ENCODE measurements at regions not wholly inside any gene's neighbourhood (a gene's known extent, or its start where the extent isn't known, plus 50 kb on each side); places are given as distances from the start of the nearest gene placed in this dataset.
"Not testable (repeated sequence)": the region's sequence is repeated elsewhere in the genome, so short reads cannot be mapped to it uniquely, and the experiment has no call there.

GRCh38 chr13:81275666-81276258, 934.8 kb upstream of the SPRY2 start:
- no peak for DNase-seq (ENCODE audit: low read depth in 4 of 6, low spot score in 6 of 6)
- Histone ChIP-seq H3K9me3 (ENCODE audit: control insufficient read depth, insufficient read depth, low read length) (peaks cover 3% of the 10 kb centered on the region), H3K27me3 (ENCODE audit: control insufficient read depth, insufficient read depth, low read length) (no peaks in the 10 kb centered on the region), H3K4me1 (ENCODE audit: control insufficient read depth, insufficient read depth, low read length) (no peaks in the 10 kb centered on the region), H3K4me3 (ENCODE audit: low read depth, low read length) (no peak overlapping the region), H3K36me3 (ENCODE audit: control insufficient read depth, insufficient read depth, low read length) (no peaks in the 10 kb centered on the region), H3K27ac (ENCODE audit: low read depth, low read length) (no peak overlapping the region)
- 95% methylated on average over 2 of the region's 8 CpGs for WGBS (ENCODE audit: insufficient coverage)

- H3K4me1 ChIP-seq (ENCODE audit: control insufficient read depth, insufficient read depth, low read length): no peaks in the 10 kb centered on the region
- 100% methylated on average over 2 of the region's 2 CpGs for WGBS (ENCODE audit: insufficient coverage)
- no peak overlapping the region for H3K4me3 ChIP-seq (ENCODE audit: low read depth, low read length)
- no peaks in the 10 kb centered on the region for H3K9me3 ChIP-seq (ENCODE audit: control insufficient read depth, insufficient read depth, low read length)
- DNase-seq (ENCODE audit: low read depth in 4 of 6, low spot score in 6 of 6): no peak
- no peaks in the 10 kb centered on the region for H3K36me3 ChIP-seq (ENCODE audit: control insufficient read depth, insufficient read depth, low read length)
- no peaks in the 10 kb centered on the region for H3K27me3 ChIP-seq (ENCODE audit: control insufficient read depth, insufficient read depth, low read length)
- H3K27ac ChIP-seq (ENCODE audit: low read depth, low read length): no peak overlapping the region
Measured at GRCh38 chr13:81247711-81248110, 906.8 kb upstream of the SPRY2 start.

GRCh38 chr13:81246556-81246955, 905.6 kb upstream of the SPRY2 start:
- H3K9me3 ChIP-seq (ENCODE audit: control insufficient read depth, insufficient read depth, low read length): no peaks in the 10 kb centered on the region
- WGBS (ENCODE audit: insufficient coverage): 79% methylated on average over 4 of the region's 6 CpGs
- peak in 2 of 6 donors; percentile 54 to 86 for DNase-seq (ENCODE audit: low read depth in 4 of 6, low spot score in 6 of 6)
- no peak overlapping the region for H3K27ac ChIP-seq (ENCODE audit: low read depth, low read length)
- no peaks in the 10 kb centered on the region for H3K27me3 ChIP-seq (ENCODE audit: control insufficient read depth, insufficient read depth, low read length)
- no peak overlapping the region for H3K4me3 ChIP-seq (ENCODE audit: low read depth, low read length)
- H3K4me1 ChIP-seq (ENCODE audit: control insufficient read depth, insufficient read depth, low read length): no peaks in the 10 kb centered on the region
- no peaks in the 10 kb centered on the region for H3K36me3 ChIP-seq (ENCODE audit: control insufficient read depth, insufficient read depth, low read length)

DNA sequence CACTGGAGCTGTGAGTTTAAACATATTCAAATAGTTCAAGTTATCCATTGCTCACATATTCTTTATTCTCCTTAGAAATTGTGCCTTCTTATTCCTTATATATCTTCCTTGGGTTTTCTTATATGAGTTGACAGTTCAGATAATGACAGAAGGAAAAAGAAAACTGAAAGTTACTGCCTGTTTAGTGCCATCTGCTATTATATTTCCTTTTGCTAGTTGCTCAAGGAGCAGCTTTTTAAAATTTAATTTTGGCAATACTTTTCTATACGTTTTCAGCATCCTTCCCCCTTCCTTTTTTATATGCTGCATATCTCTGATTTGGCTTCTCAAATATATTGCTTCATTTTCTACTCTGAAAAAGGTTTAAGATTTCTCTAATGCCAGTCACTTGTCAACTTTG, 903.1 kb upstream of the SPRY2 start:
- no peak overlapping the region for H3K4me3 ChIP-seq (ENCODE audit: low read depth, low read length)
- no peaks in the 10 kb centered on the region for H3K4me1 ChIP-seq (ENCODE audit: control insufficient read depth, insufficient read depth, low read length)
- no peaks in the 10 kb centered on the region for H3K36me3 ChIP-seq (ENCODE audit: control insufficient read depth, insufficient read depth, low read length)
- no CpG with 5 or more reads among the region's 1 CpG for WGBS (ENCODE audit: insufficient coverage)
- H3K9me3 ChIP-seq (ENCODE audit: control insufficient read depth, insufficient read depth, low read length): no peaks in the 10 kb centered on the region
- H3K27me3 ChIP-seq (ENCODE audit: control insufficient read depth, insufficient read depth, low read length): no peaks in the 10 kb centered on the region
- peak in 1 of 6 donors; percentile 63 for DNase-seq (ENCODE audit: low read depth in 4 of 6, low spot score in 6 of 6)
- H3K27ac ChIP-seq (ENCODE audit: low read depth, low read length): no peak overlapping the region

DNA sequence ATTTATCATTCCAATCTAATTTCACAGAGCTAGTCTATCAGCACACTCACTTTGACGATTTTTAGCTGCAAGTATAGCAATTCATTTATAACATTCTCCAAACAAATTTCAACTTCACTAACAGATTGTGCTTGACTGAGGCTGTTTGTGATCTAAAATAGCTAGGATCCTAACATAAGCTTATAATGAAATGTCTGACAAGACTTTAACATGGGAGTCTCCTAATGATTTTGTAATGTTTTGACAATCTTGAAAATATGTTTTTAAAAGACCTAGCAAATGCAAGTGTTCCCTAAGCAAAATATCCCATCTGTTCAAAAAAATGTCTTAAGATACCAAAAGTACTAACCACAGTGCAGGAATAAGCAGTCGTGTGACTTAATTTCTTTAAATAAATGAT, 889.5 kb upstream of the SPRY2 start:
- WGBS (ENCODE audit: insufficient coverage): no CpG with 5 or more reads among the region's 2 CpGs
- no peaks in the 10 kb centered on the region for H3K4me1 ChIP-seq (ENCODE audit: control insufficient read depth, insufficient read depth, low read length)

GRCh38 chr13:81226830-81227229, 885.9 kb upstream of the SPRY2 start:
- not testable (repeated sequence) for DNase-seq (ENCODE audit: low read depth in 4 of 6, low spot score in 6 of 6); H3K4me3 ChIP-seq (ENCODE audit: low read depth, low read length); H3K4me1 ChIP-seq (ENCODE audit: control insufficient read depth, insufficient read depth, low read length); H3K36me3 ChIP-seq (ENCODE audit: control insufficient read depth, insufficient read depth, low read length); H3K27ac ChIP-seq (ENCODE audit: low read depth, low read length); H3K27me3 ChIP-seq (ENCODE audit: control insufficient read depth, insufficient read depth, low read length); H3K9me3 ChIP-seq (ENCODE audit: control insufficient read depth, insufficient read depth, low read length)
- WGBS (ENCODE audit: insufficient coverage): 25% methylated on average over 1 of the region's 4 CpGs

More for the DNA sequence above, 889.5 kb upstream of the SPRY2 start:
- no peaks in the 10 kb centered on the region for H3K9me3 ChIP-seq (ENCODE audit: control insufficient read depth, insufficient read depth, low read length)
- H3K36me3 ChIP-seq (ENCODE audit: control insufficient read depth, insufficient read depth, low read length): no peaks in the 10 kb centered on the region
- no peaks in the 10 kb centered on the region for H3K27me3 ChIP-seq (ENCODE audit: control insufficient read depth, insufficient read depth, low read length)
- H3K27ac ChIP-seq (ENCODE audit: low read depth, low read length): no peak overlapping the region
- no peak overlapping the region for H3K4me3 ChIP-seq (ENCODE audit: low read depth, low read length)
- peak in 1 of 6 donors; percentile 61 for DNase-seq (ENCODE audit: low read depth in 4 of 6, low spot score in 6 of 6)

DNA sequence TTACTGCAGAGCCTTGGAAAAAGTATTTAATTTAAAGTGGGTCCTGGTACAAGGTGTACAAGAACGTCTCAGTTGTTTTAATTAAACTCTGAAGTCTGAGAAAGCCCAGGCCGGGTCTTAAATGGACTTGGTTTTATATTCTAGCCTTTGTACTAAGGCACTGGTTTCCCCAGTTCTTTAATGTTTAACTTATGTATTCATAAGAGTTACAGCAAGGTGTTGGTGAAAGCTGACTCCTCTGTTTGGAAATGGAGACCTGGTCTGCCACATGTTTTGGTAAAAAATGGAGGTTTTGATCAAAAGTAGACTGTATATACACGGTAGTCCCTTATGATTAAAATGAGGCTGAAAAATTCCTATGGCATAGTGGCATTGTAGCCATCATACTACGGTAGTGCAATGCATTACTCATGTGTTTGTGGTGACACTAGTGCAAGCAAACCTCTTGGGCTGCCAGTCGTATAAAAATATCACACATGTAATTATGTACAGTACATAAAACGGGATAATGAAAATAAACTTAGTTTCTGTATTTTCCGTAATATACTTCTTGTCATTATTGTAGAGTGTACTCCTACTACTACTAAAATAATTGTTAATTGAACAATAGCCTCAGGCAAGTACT, 883.4 kb upstream of the SPRY2 start:
- H3K4me1 ChIP-seq (ENCODE audit: control insufficient read depth, insufficient read depth, low read length): no peaks in the 10 kb centered on the region
- no peaks in the 10 kb centered on the region for H3K27me3 ChIP-seq (ENCODE audit: control insufficient read depth, insufficient read depth, low read length)
- 89% methylated on average over 3 of the region's 7 CpGs for WGBS (ENCODE audit: insufficient coverage)
- no peak overlapping the region for H3K27ac ChIP-seq (ENCODE audit: low read depth, low read length)
- no peaks in the 10 kb centered on the region for H3K9me3 ChIP-seq (ENCODE audit: control insufficient read depth, insufficient read depth, low read length)
- H3K4me3 ChIP-seq (ENCODE audit: low read depth, low read length): no peak overlapping the region
- H3K36me3 ChIP-seq (ENCODE audit: control insufficient read depth, insufficient read depth, low read length): no peaks in the 10 kb centered on the region
- DNase-seq (ENCODE audit: low read depth in 4 of 6, low spot score in 6 of 6): no peak

- no CpG with 5 or more reads among the region's 6 CpGs for WGBS (ENCODE audit: insufficient coverage)
Measured at GRCh38 chr13:81223778-81224177, 882.9 kb upstream of the SPRY2 start.

GRCh38 chr13:81211713-81212112, 870.8 kb upstream of the SPRY2 start:
- 100% methylated on average over 1 of the region's 2 CpGs for WGBS (ENCODE audit: insufficient coverage)
- Histone ChIP-seq H3K4me3 (ENCODE audit: low read depth, low read length) (no peak overlapping the region), H3K9me3 (ENCODE audit: control insufficient read depth, insufficient read depth, low read length) (no peaks in the 10 kb centered on the region), H3K36me3 (ENCODE audit: control insufficient read depth, insufficient read depth, low read length) (no peaks in the 10 kb centered on the region), H3K27ac (ENCODE audit: low read depth, low read length) (no peak overlapping the region), H3K27me3 (ENCODE audit: control insufficient read depth, insufficient read depth, low read length) (no peaks in the 10 kb centered on the region), H3K4me1 (ENCODE audit: control insufficient read depth, insufficient read depth, low read length) (no peaks in the 10 kb centered on the region)
- no peak for DNase-seq (ENCODE audit: low read depth in 4 of 6, low spot score in 6 of 6)

More at GRCh38 chr13:81223778-81224177, 882.9 kb upstream of the SPRY2 start:
- Histone ChIP-seq H3K27me3 (ENCODE audit: control insufficient read depth, insufficient read depth, low read length) (no peaks in the 10 kb centered on the region), H3K36me3 (ENCODE audit: control insufficient read depth, insufficient read depth, low read length) (no peaks in the 10 kb centered on the region), H3K4me3 (ENCODE audit: low read depth, low read length) (no peak overlapping the region), H3K9me3 (ENCODE audit: control insufficient read depth, insufficient read depth, low read length) (no peaks in the 10 kb centered on the region), H3K4me1 (ENCODE audit: control insufficient read depth, insufficient read depth, low read length) (no peaks in the 10 kb centered on the region), H3K27ac (ENCODE audit: low read depth, low read length) (no peak overlapping the region)
- DNase-seq (ENCODE audit: low read depth in 4 of 6, low spot score in 6 of 6): no peak

DNA sequence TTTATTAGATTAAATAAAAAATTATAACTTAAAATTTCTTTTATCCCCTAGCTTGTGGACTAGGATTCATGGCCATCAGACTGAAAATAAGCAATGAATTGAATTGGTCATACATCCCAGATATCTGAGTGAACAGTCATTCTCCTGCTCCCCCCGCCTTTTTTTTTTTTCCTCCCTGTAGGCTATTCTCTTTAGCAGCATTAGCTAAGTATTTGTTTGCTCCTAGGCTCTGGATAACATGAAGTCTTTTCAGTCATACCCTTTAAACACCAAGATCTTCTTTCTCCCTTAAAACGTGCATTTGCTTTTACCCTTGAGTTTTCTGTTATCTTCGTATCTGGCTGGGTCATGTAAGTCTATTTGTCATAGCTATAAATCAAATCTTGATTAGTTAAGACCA, 866.7 kb upstream of the SPRY2 start:
- DNase-seq (ENCODE audit: low read depth in 4 of 6, low spot score in 6 of 6): no peak
- no peaks in the 10 kb centered on the region for H3K36me3 ChIP-seq (ENCODE audit: control insufficient read depth, insufficient read depth, low read length)
- no peak overlapping the region for H3K27ac ChIP-seq (ENCODE audit: low read depth, low read length)
- H3K4me3 ChIP-seq (ENCODE audit: low read depth, low read length): no peak overlapping the region
- no CpG with 5 or more reads among the region's 3 CpGs for WGBS (ENCODE audit: insufficient coverage)
- no peaks in the 10 kb centered on the region for H3K27me3 ChIP-seq (ENCODE audit: control insufficient read depth, insufficient read depth, low read length)
- H3K4me1 ChIP-seq (ENCODE audit: control insufficient read depth, insufficient read depth, low read length): no peaks in the 10 kb centered on the region
- no peaks in the 10 kb centered on the region for H3K9me3 ChIP-seq (ENCODE audit: control insufficient read depth, insufficient read depth, low read length)
